ENCODE measurements at regions not wholly inside any gene's neighbourhood (a gene's known extent, or its start where the extent isn't known, plus 50 kb on each side); places are given as distances from the start of the nearest gene placed in this dataset.

DNA sequence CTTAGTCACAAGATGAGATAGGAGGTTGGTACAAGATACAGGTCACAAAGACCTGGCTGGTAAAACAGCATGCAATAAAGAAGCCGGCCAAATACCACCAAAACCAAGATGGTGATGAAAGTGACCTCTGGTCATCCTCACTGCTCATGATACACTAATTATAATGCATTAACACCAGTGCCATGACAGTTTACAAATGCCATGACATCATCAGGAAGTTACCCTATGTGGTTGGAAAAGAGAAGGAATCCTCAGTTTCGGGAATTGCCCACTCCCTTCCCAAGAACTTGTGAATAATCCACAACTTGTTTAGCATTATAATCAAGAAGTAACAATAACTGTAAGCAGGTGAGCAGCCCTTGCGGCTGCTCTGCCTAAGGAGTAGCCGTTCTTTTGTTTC is 408.5 kb upstream of the RAG2 start:
- no TSS peak for BruUV-seq (replicated peaks)
- no peak for ATAC-seq
- intact Hi-C loops (cut with micrococcal nuclease) = no loop called here

GRCh38 chr11:37002831-37003230 is 404.8 kb upstream of the RAG2 start:
- H3K4me3 ChIP-seq (replicated peaks in 1 of 2; ENCODE audit: low read depth in 1 of 2, low read length in 2 of 2) = no peak overlapping the region
- ChIA-PET POLR2A (no interaction called here), RAD21 (ENCODE audit: low non-redundant PET in 1 of 2, low total read pairs in 2 of 2, uncharacterized antibody in 2 of 2, unreplicated experiment in 2 of 2) (no interaction called here), CTCF (no interaction called here)
- H3K9me2 ChIP-seq (ENCODE audit: insufficient read depth) = no peaks in the 10 kb centered on the region
- no peak overlapping the region for H2AFZ ChIP-seq (ENCODE audit: low read depth, low read length, poor library complexity, severe bottlenecking)
- H4K20me1 ChIP-seq (ENCODE audit: insufficient read depth) = no peaks in the 10 kb centered on the region
- no TSS peak for BruUV-seq (replicated peaks)
- H3K36me3 ChIP-seq (ENCODE audit: control insufficient read depth in 1 of 2, insufficient read depth in 2 of 2, low read length in 2 of 2) = no peaks in the 10 kb centered on the region
- DNase-seq (ENCODE audit: low read depth, low spot score) = no peak
- no peak overlapping the region for H3K9ac ChIP-seq (ENCODE audit: low read length)
- H3K79me2 ChIP-seq (ENCODE audit: insufficient read depth, low read length) = no peaks in the 10 kb centered on the region
- peaks cover 0 to 9% of the 10 kb centered on the region in 2 experiments; a peak in 1 of 4 replicates for H3K9me3 ChIP-seq (ENCODE audit: control insufficient read depth in 1 of 2, insufficient read depth in 1 of 2, low read depth in 1 of 2, low read length in 2 of 2)
- no peak overlapping the region for H3K27ac ChIP-seq (ENCODE audit: low read depth, low read length)
- H3K27me3 ChIP-seq (ENCODE audit: insufficient read depth, low read length) = no peaks in the 10 kb centered on the region
- H3K4me2 ChIP-seq (ENCODE audit: low read length) = no peak overlapping the region
- intact Hi-C loops (cut with micrococcal nuclease) = loop anchor here (2.0 kb wide), 1 partner anchor 1788 kb away; no protein-coding TSS in a partner anchor
- no peak for ATAC-seq
- H3K4me1 ChIP-seq (ENCODE audit: control insufficient read depth in 1 of 2, insufficient read depth in 2 of 2, low read length in 2 of 2) = no peaks in the 10 kb centered on the region
- TF ChIP-seq SP1 (IDR thresholded peaks at IDR 0.05; ENCODE audit: low read depth) (no peak), SIN3A (IDR thresholded peaks at IDR 0.05; ENCODE audit: low read depth) (no peak), POLR2A (IDR thresholded peaks at IDR 0.05; ENCODE audit: borderline replicate concordance, extremely low read depth, insufficient read depth, insufficient read length) (no peak), EZH2 (IDR thresholded peaks at IDR 0.05) (no peak), RAD21 (IDR thresholded peaks at IDR 0.05; ENCODE audit: low read depth) (no peak), ELF1 (IDR thresholded peaks at IDR 0.05; ENCODE audit: borderline replicate concordance, low read depth) (no peak), SRF (IDR thresholded peaks at IDR 0.05; ENCODE audit: low read depth) (no peak), POLR2AphosphoS5 (IDR thresholded peaks at IDR 0.05; ENCODE audit: low read depth, low read length) (no peak), EZH2phosphoT487 (IDR thresholded peaks at IDR 0.05; ENCODE audit: borderline replicate concordance) (no peak), TCF7L2 (IDR thresholded peaks at IDR 0.05; ENCODE audit: borderline replicate concordance, extremely low read depth, insufficient read depth, insufficient read length) (no peak), ZFX (IDR thresholded peaks at IDR 0.05) (no peak), JUND (IDR thresholded peaks at IDR 0.05) (no peak), ZNF274 (IDR thresholded peaks at IDR 0.05; ENCODE audit: low read depth, low read length) (no peak)
- TF ChIP-seq, protein P1, sequence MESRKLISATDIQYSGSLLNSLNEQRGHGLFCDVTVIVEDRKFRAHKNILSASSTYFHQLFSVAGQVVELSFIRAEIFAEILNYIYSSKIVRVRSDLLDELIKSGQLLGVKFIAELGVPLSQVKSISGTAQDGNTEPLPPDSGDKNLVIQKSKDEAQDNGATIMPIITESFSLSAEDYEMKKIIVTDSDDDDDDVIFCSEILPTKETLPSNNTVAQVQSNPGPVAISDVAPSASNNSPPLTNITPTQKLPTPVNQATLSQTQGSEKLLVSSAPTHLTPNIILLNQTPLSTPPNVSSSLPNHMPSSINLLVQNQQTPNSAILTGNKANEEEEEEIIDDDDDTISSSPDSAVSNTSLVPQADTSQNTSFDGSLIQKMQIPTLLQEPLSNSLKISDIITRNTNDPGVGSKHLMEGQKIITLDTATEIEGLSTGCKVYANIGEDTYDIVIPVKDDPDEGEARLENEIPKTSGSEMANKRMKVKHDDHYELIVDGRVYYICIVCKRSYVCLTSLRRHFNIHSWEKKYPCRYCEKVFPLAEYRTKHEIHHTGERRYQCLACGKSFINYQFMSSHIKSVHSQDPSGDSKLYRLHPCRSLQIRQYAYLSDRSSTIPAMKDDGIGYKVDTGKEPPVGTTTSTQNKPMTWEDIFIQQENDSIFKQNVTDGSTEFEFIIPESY (IDR thresholded peaks at IDR 0.05; ENCODE audit: extremely low read depth, insufficient replicate concordance, low read length) = no peak
- TF ChIP-seq, protein P2, sequence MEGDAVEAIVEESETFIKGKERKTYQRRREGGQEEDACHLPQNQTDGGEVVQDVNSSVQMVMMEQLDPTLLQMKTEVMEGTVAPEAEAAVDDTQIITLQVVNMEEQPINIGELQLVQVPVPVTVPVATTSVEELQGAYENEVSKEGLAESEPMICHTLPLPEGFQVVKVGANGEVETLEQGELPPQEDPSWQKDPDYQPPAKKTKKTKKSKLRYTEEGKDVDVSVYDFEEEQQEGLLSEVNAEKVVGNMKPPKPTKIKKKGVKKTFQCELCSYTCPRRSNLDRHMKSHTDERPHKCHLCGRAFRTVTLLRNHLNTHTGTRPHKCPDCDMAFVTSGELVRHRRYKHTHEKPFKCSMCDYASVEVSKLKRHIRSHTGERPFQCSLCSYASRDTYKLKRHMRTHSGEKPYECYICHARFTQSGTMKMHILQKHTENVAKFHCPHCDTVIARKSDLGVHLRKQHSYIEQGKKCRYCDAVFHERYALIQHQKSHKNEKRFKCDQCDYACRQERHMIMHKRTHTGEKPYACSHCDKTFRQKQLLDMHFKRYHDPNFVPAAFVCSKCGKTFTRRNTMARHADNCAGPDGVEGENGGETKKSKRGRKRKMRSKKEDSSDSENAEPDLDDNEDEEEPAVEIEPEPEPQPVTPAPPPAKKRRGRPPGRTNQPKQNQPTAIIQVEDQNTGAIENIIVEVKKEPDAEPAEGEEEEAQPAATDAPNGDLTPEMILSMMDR (IDR thresholded peaks at IDR 0.05 in 2 of 3, conservative IDR thresholded peaks at IDR 0.05 in 1 of 3; ENCODE audit: borderline replicate concordance in 1 of 3, insufficient read depth in 1 of 3, low read depth in 2 of 3, low read length in 2 of 3) = no peak

More for the DNA sequence above, 408.5 kb upstream of the RAG2 start:
- DNase-seq (ENCODE audit: low read depth, low spot score) = no peak
- Histone ChIP-seq H3K27me3 (ENCODE audit: insufficient read depth, low read length) (no peaks in the 10 kb centered on the region), H4K20me1 (ENCODE audit: insufficient read depth) (no peaks in the 10 kb centered on the region), H3K4me1 (ENCODE audit: control insufficient read depth in 1 of 2, insufficient read depth in 2 of 2, low read length in 2 of 2) (no peaks in the 10 kb centered on the region), H3K9me3 (ENCODE audit: control insufficient read depth in 1 of 2, insufficient read depth in 1 of 2, low read depth in 1 of 2, low read length in 2 of 2) (peaks cover 4 to 11% of the 10 kb centered on the region in 2 experiments; a peak in 1 of 4 replicates), H3K9me2 (ENCODE audit: insufficient read depth) (no peaks in the 10 kb centered on the region), H3K79me2 (ENCODE audit: insufficient read depth, low read length) (no peaks in the 10 kb centered on the region), H3K27ac (ENCODE audit: low read depth, low read length) (no peak overlapping the region), H3K36me3 (ENCODE audit: control insufficient read depth in 1 of 2, insufficient read depth in 2 of 2, low read length in 2 of 2) (no peaks in the 10 kb centered on the region), H3K9ac (ENCODE audit: low read length) (no peak overlapping the region), H2AFZ (ENCODE audit: low read depth, low read length, poor library complexity, severe bottlenecking) (no peak overlapping the region), H3K4me2 (ENCODE audit: low read length) (no peak overlapping the region), H3K4me3 (replicated peaks in 1 of 2; ENCODE audit: low read depth in 1 of 2, low read length in 2 of 2) (no peak overlapping the region)
- POLR2A ChIA-PET = no interaction called here
- TF ChIP-seq RAD21 (IDR thresholded peaks at IDR 0.05; ENCODE audit: low read depth) = no peak
- CTCF ChIA-PET = no interaction called here
- RAD21 ChIA-PET (ENCODE audit: low non-redundant PET in 1 of 2, low total read pairs in 2 of 2, uncharacterized antibody in 2 of 2, unreplicated experiment in 2 of 2) = no interaction called here
